SK-N-SH treated with all-trans-retinoic acid at 6 μM for 48 hours (cell line): ENCODE measurements at regions not wholly inside any gene's neighbourhood (a gene's known extent, or its start where the extent isn't known, plus 50 kb on each side); places are given as distances from the start of the nearest gene placed in this dataset.

ENCODE experiments used
- ARNTL ChIP-seq: fragments of 450-650 bp; formaldehyde crosslinking; IDR thresholded peaks from 2 replicates; pipeline ENCODE4 v1.5.0; 2020; ENCODE audit warnings: low read depth, mild to moderate bottlenecking, moderate library complexity, borderline replicate concordance
- CSDC2 ChIP-seq: fragments of 250-450 bp; sonication (Bioruptor Pico); IDR thresholded peaks from 2 replicates; pipeline ENCODE4 v1.5.0; 2020; ENCODE audit warnings: mild to moderate bottlenecking, moderate library complexity
- GLIS3 ChIP-seq: fragments of 250-450 bp; sonication (Bioruptor Pico); IDR thresholded peaks from 2 replicates; pipeline ENCODE4 v1.5.0; 2020; ENCODE audit warnings: mild to moderate bottlenecking, moderate library complexity
- POU6F1 ChIP-seq: fragments of 250-450 bp; sonication (Bioruptor Pico); IDR thresholded peaks from 2 replicates; pipeline ENCODE4 v1.8.0; 2021; ENCODE audit warnings: low read depth, mild to moderate bottlenecking, moderate library complexity, borderline replicate concordance
- RARB ChIP-seq: fragments of 250-450 bp; sonication (Bioruptor Pico); IDR thresholded peaks from 2 replicates; pipeline ENCODE4 v1.8.0; 2021; ENCODE audit warnings: mild to moderate bottlenecking, moderate library complexity
- SNAI2 ChIP-seq: fragments of 250-450 bp; sonication (Bioruptor Pico); IDR thresholded peaks from 2 replicates; pipeline ENCODE4 v1.5.0; 2020; ENCODE audit warnings: mild to moderate bottlenecking, moderate library complexity
- TCF4 ChIP-seq: fragments of 250-450 bp; sonication (Bioruptor Pico); IDR thresholded peaks from 2 replicates; pipeline ENCODE4 v1.8.0; 2021; ENCODE audit warnings: mild to moderate bottlenecking, moderate library complexity, borderline replicate concordance
- TSHZ2 ChIP-seq: fragments of 250-450 bp; sonication (Bioruptor Pico); IDR thresholded peaks from 2 replicates; pipeline ENCODE4 v1.5.0; 2020; ENCODE audit warnings: mild to moderate bottlenecking, moderate library complexity
- ZFP3 ChIP-seq: fragments of 250-450 bp; sonication (Bioruptor Pico); IDR thresholded peaks from 2 replicates; pipeline ENCODE4 v1.5.0; 2020; ENCODE audit warnings: mild to moderate bottlenecking, moderate library complexity
- ZFP30 ChIP-seq: fragments of 450-650 bp; formaldehyde crosslinking; IDR thresholded peaks from 2 replicates; pipeline ENCODE4 v1.5.0; 2022; ENCODE audit warnings: mild to moderate bottlenecking, moderate library complexity
- TF ChIP-seq, protein P1 (sequence below): fragments of 250-450 bp; sonication (Bioruptor Pico); IDR thresholded peaks from 2 replicates; pipeline ENCODE4 v1.8.0; 2020; ENCODE audit warnings: mild to moderate bottlenecking, moderate library complexity, borderline replicate concordance

DNA sequence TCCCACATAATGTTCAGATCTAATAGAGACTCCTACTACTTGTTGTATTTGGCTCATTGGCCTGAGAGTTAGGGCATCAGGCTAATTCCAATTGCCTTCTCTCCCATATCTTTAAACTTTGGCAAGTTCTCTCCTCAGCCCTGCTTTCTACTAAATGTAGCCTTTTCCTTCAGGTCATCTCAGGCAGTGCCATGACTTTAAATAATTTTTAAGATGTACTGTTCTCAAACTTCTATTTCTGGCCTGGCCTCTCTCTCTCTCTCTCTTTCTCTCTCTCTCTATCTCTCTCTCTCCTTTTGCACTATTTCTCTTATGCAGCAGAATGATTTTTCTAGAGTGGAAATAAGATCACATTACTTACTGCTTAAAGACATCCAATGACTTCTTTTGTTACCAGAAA, 114.5 kb upstream of the PAQR3 start:
- TF ChIP-seq ZFP3, result no peak
- TF ChIP-seq ZFP30 (CRISPR knock-in tag), result no peak
- TF ChIP-seq, protein P1, sequence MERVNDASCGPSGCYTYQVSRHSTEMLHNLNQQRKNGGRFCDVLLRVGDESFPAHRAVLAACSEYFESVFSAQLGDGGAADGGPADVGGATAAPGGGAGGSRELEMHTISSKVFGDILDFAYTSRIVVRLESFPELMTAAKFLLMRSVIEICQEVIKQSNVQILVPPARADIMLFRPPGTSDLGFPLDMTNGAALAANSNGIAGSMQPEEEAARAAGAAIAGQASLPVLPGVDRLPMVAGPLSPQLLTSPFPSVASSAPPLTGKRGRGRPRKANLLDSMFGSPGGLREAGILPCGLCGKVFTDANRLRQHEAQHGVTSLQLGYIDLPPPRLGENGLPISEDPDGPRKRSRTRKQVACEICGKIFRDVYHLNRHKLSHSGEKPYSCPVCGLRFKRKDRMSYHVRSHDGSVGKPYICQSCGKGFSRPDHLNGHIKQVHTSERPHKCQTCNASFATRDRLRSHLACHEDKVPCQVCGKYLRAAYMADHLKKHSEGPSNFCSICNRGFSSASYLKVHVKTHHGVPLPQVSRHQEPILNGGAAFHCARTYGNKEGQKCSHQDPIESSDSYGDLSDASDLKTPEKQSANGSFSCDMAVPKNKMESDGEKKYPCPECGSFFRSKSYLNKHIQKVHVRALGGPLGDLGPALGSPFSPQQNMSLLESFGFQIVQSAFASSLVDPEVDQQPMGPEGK (CRISPR knock-in tag), result no peak
- TF ChIP-seq POU6F1, result no peak
- TF ChIP-seq SNAI2 (CRISPR knock-in tag), result no peak
- no peak for TF ChIP-seq GLIS3 (CRISPR knock-in tag)
- no peak for TF ChIP-seq RARB (CRISPR knock-in tag)
- no peak for TF ChIP-seq CSDC2 (CRISPR knock-in tag)
- no peak for TF ChIP-seq TCF4 (CRISPR knock-in tag)
- no peak for TF ChIP-seq TSHZ2 (CRISPR knock-in tag)
- no peak for TF ChIP-seq ARNTL (CRISPR knock-in tag)
